Brain microvascular endothelial cell (primary cell): ENCODE measurements at regions not wholly inside any gene's neighbourhood (a gene's known extent, or its start where the extent isn't known, plus 50 kb on each side); places are given as distances from the start of the nearest gene placed in this dataset.

Experiments
- DNase-seq: peaks from one replicate; pipeline ENCODE4 v3.0.0-alpha.2; 2020
- H3K27ac ChIP-seq: fragments of 250-450 bp; sonication (Bioruptor Pico); 2 replicates; pipeline ENCODE4 v1.5.1; 2020; ENCODE audit warnings: mild to moderate bottlenecking, moderate library complexity
- H3K27me3 ChIP-seq: fragments of 250-450 bp; sonication (Bioruptor Pico); replicated peaks from 2 replicates; pipeline ENCODE4 v1.5.1; 2020; ENCODE audit warnings: mild to moderate bottlenecking
- H3K36me3 ChIP-seq: fragments of 250-450 bp; sonication (Bioruptor Pico); replicated peaks from 2 replicates; pipeline ENCODE4 v1.5.1; 2020; ENCODE audit warnings: mild to moderate bottlenecking
- H3K4me3 ChIP-seq: 2 replicates; pipeline ENCODE4 v1.5.1; 2011; ENCODE audit warnings: low read depth, mild to moderate bottlenecking, control low read depth, low read length, moderate library complexity
- in situ Hi-C: cut with HindIII; loops from 2 replicates; pipeline ENCODE4 v1.10.0; 2017; ENCODE audit warnings: low sequenced_read_pairs, low pct_ligation_motif_present
- TF ChIP-seq, protein P1 (sequence below): IDR thresholded peaks from 2 replicates; pipeline ENCODE4 v1.5.1; 2011; ENCODE audit warnings: low read depth, mild to moderate bottlenecking, moderate library complexity, low read length, control low read depth, inconsistent platforms; ENCODE audit errors: missing control alignments

GRCh38 chr2:53095227-53095626 lies 672.4 kb upstream of the CHAC2 start:
- in situ Hi-C loops, result no loop called here
- no peaks in the 10 kb centered on the region for H3K27me3 ChIP-seq
- no peak overlapping the region for H3K4me3 ChIP-seq
- no peaks in the 10 kb centered on the region for H3K36me3 ChIP-seq
- TF ChIP-seq, protein P1, sequence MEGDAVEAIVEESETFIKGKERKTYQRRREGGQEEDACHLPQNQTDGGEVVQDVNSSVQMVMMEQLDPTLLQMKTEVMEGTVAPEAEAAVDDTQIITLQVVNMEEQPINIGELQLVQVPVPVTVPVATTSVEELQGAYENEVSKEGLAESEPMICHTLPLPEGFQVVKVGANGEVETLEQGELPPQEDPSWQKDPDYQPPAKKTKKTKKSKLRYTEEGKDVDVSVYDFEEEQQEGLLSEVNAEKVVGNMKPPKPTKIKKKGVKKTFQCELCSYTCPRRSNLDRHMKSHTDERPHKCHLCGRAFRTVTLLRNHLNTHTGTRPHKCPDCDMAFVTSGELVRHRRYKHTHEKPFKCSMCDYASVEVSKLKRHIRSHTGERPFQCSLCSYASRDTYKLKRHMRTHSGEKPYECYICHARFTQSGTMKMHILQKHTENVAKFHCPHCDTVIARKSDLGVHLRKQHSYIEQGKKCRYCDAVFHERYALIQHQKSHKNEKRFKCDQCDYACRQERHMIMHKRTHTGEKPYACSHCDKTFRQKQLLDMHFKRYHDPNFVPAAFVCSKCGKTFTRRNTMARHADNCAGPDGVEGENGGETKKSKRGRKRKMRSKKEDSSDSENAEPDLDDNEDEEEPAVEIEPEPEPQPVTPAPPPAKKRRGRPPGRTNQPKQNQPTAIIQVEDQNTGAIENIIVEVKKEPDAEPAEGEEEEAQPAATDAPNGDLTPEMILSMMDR, result no peak
- no peak overlapping the region for H3K27ac ChIP-seq
- DNase-seq, result no peak

DNA sequence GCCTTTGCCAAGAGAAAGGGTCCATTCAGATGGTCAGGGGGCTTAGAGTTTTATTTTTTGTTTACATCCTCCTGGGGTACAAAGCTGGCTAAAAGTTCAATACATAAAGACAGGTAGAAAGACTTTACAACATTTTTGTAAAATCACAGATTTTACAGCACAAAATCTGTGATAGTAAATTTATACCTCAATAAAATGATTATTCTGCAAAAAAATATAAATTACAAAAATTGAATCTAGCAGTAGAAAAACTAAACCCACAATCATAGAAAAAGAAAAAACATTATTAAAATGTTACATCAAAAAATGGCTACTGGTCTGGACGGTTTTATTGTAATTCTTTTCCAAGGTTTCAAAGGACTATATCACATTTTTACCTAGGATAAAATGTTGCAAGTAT lies 674.2 kb upstream of the CHAC2 start:
- TF ChIP-seq, protein P1, result no peak
- H3K27me3 ChIP-seq, result no peaks in the 10 kb centered on the region
- no peak for DNase-seq
- H3K36me3 ChIP-seq, result no peaks in the 10 kb centered on the region
- in situ Hi-C loops, result no loop called here
- H3K4me3 ChIP-seq, result no peak overlapping the region
- H3K27ac ChIP-seq, result no peak overlapping the region

DNA sequence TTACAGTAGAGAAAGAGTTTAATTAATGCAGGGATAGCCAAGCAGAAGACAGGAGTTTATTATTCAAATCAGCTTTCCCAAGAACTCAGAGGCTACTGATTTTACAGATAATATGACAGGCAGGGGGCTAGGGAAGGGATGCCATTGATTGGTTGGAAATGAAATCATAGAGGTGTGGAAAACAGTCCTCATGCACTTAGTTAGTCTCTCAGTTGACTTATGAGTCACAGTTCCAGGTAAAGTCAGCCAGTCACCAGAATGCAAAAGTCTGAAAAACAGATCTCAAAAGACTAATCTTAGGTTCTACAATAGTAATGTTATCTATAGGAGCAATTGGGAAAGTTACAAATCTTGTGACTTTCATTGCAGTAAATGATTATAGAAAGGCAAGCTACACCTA lies 676.4 kb upstream of the CHAC2 start:
- Histone ChIP-seq H3K4me3 (no peak overlapping the region), H3K27me3 (no peaks in the 10 kb centered on the region), H3K27ac (no peak overlapping the region), H3K36me3 (no peaks in the 10 kb centered on the region)
- DNase-seq, result no peak
- in situ Hi-C loops, result no loop called here
- TF ChIP-seq, protein P1, result no peak

DNA sequence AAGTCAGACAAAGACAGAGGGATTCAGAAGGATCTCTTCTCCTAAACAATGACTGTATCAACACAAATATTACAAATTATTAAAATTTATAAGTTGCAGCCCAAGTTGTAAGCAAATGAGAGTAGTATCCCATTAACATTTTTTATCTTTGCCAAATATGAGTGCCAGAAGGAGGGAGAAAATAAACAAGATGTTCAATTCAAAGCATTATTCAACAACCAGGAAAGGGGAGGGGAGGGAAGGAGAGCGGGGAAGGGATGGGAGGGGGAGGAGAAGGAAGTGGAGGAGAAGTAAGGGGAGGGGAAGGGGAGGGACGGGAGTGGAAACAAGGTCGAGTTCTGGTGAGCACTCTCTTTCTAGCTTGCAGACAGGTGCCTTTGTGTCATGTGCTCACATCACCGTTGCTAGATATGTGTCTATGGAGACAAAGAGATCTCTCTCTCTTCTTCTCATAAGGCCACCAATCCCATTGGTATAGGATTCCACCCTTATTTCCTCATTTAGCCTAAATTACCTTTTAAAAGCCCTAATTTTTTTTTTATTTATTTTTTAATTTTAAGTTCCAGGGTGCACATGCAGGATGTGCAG lies 679.6 kb upstream of the CHAC2 start:
- in situ Hi-C loops, result no loop called here
- TF ChIP-seq, protein P1, result no peak
- no peaks in the 10 kb centered on the region for H3K27me3 ChIP-seq
- H3K36me3 ChIP-seq, result no peaks in the 10 kb centered on the region
- no peak overlapping the region for H3K4me3 ChIP-seq
- no peak for DNase-seq
- H3K27ac ChIP-seq, result peak overlapping the region; percentile 54

DNA sequence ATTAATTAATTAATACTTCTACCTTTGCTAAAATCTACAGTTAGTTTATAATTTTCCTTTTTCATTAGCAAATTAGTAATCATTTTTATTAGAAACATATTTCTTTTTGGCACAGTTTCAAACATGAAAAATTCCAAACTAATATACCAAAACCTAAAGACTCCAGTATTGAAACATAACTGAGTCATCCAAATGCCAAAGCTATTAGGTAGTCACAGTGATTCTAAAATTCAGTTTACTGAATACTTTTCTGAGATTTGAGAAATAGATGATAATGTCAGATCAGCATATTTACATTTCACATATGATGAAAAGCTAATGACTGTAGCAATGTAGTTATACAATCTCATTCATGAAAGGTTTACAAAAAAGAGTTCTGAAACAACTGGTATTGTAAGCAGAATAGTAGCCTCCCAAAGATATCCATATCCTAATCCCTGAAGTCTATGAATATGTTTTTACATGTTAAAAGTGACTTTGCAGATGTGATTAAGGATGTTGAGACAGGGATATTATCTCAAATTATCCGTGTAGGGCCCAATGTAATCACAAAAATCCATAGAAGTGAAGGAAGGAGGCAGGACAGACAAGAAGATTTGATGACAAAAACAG lies 680.2 kb upstream of the CHAC2 start:
- no peak for DNase-seq
- TF ChIP-seq, protein P1, result no peak
- H3K27me3 ChIP-seq, result no peaks in the 10 kb centered on the region
- in situ Hi-C loops, result no loop called here
- no peaks in the 10 kb centered on the region for H3K36me3 ChIP-seq
- H3K4me3 ChIP-seq, result no peak overlapping the region
- peak overlapping the region; percentile 55 for H3K27ac ChIP-seq

GRCh38 chr2:53077413-53077812 lies 690.2 kb upstream of the CHAC2 start:
- H3K27me3 ChIP-seq, result no peaks in the 10 kb centered on the region
- no peak for DNase-seq
- H3K36me3 ChIP-seq, result no peaks in the 10 kb centered on the region
- H3K4me3 ChIP-seq, result no peak overlapping the region
- TF ChIP-seq, protein P1, result no peak
- in situ Hi-C loops, result no loop called here
- H3K27ac ChIP-seq, result no peak overlapping the region
